Fibroblast of lung (primary cell): ENCODE measurements at regions not wholly inside any gene's neighbourhood (a gene's known extent, or its start where the extent isn't known, plus 50 kb on each side); places are given as distances from the start of the nearest gene placed in this dataset.
A peak's percentile ranks its signal among the peaks of the same experiment; 100 is the strongest.

Experiments used
- DNase-seq, 2 donors: peaks; one replicate each; pipeline versions ENCODE4 v3.0.0 to v3.0.0-alpha.2; 2010; ENCODE audit warnings: low read depth in 2 of 2
- H2AFZ ChIP-seq: 2 replicates; pipeline ENCODE4 v1.5.1; 2012; ENCODE audit warnings: low read length, control low read depth, inconsistent platforms
- H3K27ac ChIP-seq: 2 replicates; pipeline ENCODE4 v1.5.1; 2011; ENCODE audit warnings: low read length, control low read depth; ENCODE audit not compliant: insufficient read depth
- H3K27me3 ChIP-seq: 2 replicates; pipeline ENCODE4 v1.5.1; 2011; ENCODE audit warnings: mild to moderate bottlenecking, low read length; ENCODE audit not compliant: control insufficient read depth, insufficient read depth
- H3K36me3 ChIP-seq: 2 replicates; pipeline ENCODE4 v1.5.1; 2011; ENCODE audit warnings: low read length; ENCODE audit not compliant: control insufficient read depth, insufficient read depth
- H3K4me1 ChIP-seq: 2 replicates; pipeline ENCODE4 v1.5.1; 2011; ENCODE audit warnings: low read length; ENCODE audit not compliant: control insufficient read depth, insufficient read depth; ENCODE audit errors: extremely low read depth
- H3K4me2 ChIP-seq: 2 replicates; pipeline ENCODE4 v1.5.1; 2011; ENCODE audit warnings: low read length, control low read depth; ENCODE audit not compliant: insufficient read depth; ENCODE audit errors: extremely low read depth
- H3K4me3 ChIP-seq, 4 experiments: fragments of 200-600 bp in 1 of 4; sonication (generic) in 1 of 4; replicated peaks in 1 of 4; 2 replicates each; pipeline ENCODE4 v1.5.1; 2011 to 2016; ENCODE audit warnings: low read length in 4 of 4, low read depth in 3 of 4, mild to moderate bottlenecking in 3 of 4, control low read depth in 2 of 4, inconsistent platforms in 1 of 4, mixed read lengths in 1 of 4; ENCODE audit not compliant: insufficient read depth in 1 of 4; ENCODE audit errors: control extremely low read depth in 1 of 4
- H3K79me2 ChIP-seq: 2 replicates; pipeline ENCODE4 v1.5.1; 2012; ENCODE audit warnings: mild to moderate bottlenecking, low read length, inconsistent platforms; ENCODE audit not compliant: control insufficient read depth, insufficient read depth
- H3K9ac ChIP-seq: 2 replicates; pipeline ENCODE4 v1.5.1; 2011; ENCODE audit warnings: mild to moderate bottlenecking, low read length, control low read depth; ENCODE audit not compliant: insufficient read depth
- H3K9me3 ChIP-seq: 2 replicates; pipeline ENCODE4 v1.5.1; 2012; ENCODE audit warnings: low read depth, low read length; ENCODE audit not compliant: control insufficient read depth, insufficient read depth
- H4K20me1 ChIP-seq: 2 replicates; pipeline ENCODE4 v1.5.1; 2011; ENCODE audit warnings: low read length; ENCODE audit not compliant: control insufficient read depth, insufficient read depth; ENCODE audit errors: extremely low read depth
- CTCF ChIP-seq, 2 donors: IDR thresholded peaks in 1 of 2; conservative IDR thresholded peaks in 1 of 2; 1 replicate in 1 of 2; 2 replicates in 1 of 2; pipeline ENCODE4 v1.5.1; 2011 to 2012; ENCODE audit warnings: low read length in 2 of 2, control low read depth in 1 of 2, inconsistent platforms in 1 of 2, low read depth in 1 of 2, mild to moderate bottlenecking in 1 of 2
- EZH2 ChIP-seq: IDR thresholded peaks from 2 replicates; pipeline ENCODE4 v1.5.1; 2012; ENCODE audit warnings: low read length, control low read depth, mild to moderate bottlenecking; ENCODE audit errors: missing control alignments

GRCh38 chr16:85173981-85174751, 61.9 kb upstream of the CIBAR2 start:
- H3K79me2 ChIP-seq, result peaks cover 75% of the 10 kb centered on the region
- peak overlapping the region; percentile 38 for H3K9ac ChIP-seq
- no peaks in the 10 kb centered on the region for H3K27me3 ChIP-seq
- no peaks in the 10 kb centered on the region for H3K9me3 ChIP-seq
- DNase-seq, result peak; percentile 75 to 91
- H4K20me1 ChIP-seq, result no peaks in the 10 kb centered on the region
- H3K36me3 ChIP-seq, result peaks cover 7% of the 10 kb centered on the region
- peak overlapping the region; percentile 92 for H3K4me2 ChIP-seq
- peak overlapping the region; percentile 16 to 88 (median 52) for H3K4me3 ChIP-seq
- H3K27ac ChIP-seq, result peak overlapping the region; percentile 91
- TF ChIP-seq CTCF (conservative IDR thresholded peaks at IDR 0.05 in 1 of 2, IDR thresholded peaks at IDR 0.05 in 1 of 2; ENCODE audit: low read depth in 1 of 2, low read length in 2 of 2), result no peak
- peaks cover 25% of the 10 kb centered on the region for H3K4me1 ChIP-seq
- no peak overlapping the region for H2AFZ ChIP-seq

- peak; percentile 20 to 39 for DNase-seq
- H3K4me2 ChIP-seq, result peak overlapping the region; percentile 92
- H3K9ac ChIP-seq, result no peak overlapping the region
- H3K27ac ChIP-seq, result peak overlapping the region; percentile 91
- peaks cover 79% of the 10 kb centered on the region for H3K79me2 ChIP-seq
- H3K4me1 ChIP-seq, result peaks cover 25% of the 10 kb centered on the region
- H4K20me1 ChIP-seq, result no peaks in the 10 kb centered on the region
- H3K27me3 ChIP-seq, result no peaks in the 10 kb centered on the region
- H3K36me3 ChIP-seq, result peaks cover 7% of the 10 kb centered on the region
- H3K4me3 ChIP-seq, result peak overlapping the region; percentile 16 to 88 (median 52)
- H3K9me3 ChIP-seq, result no peaks in the 10 kb centered on the region
- no peak overlapping the region for H2AFZ ChIP-seq
- no peak for TF ChIP-seq CTCF (conservative IDR thresholded peaks at IDR 0.05 in 1 of 2, IDR thresholded peaks at IDR 0.05 in 1 of 2; ENCODE audit: low read depth in 1 of 2, low read length in 2 of 2)
- no peak for TF ChIP-seq EZH2
Observed at GRCh38 chr16:85174871-85175723, 62.8 kb upstream of the CIBAR2 start.

GRCh38 chr16:85175724-85176233, 63.5 kb upstream of the CIBAR2 start:
- TF ChIP-seq CTCF (conservative IDR thresholded peaks at IDR 0.05 in 1 of 2, IDR thresholded peaks at IDR 0.05 in 1 of 2; ENCODE audit: low read depth in 1 of 2, low read length in 2 of 2) (no peak), EZH2 (no peak)
- Histone ChIP-seq H3K9ac (no peak overlapping the region), H2AFZ (no peak overlapping the region), H3K27me3 (no peaks in the 10 kb centered on the region), H4K20me1 (no peaks in the 10 kb centered on the region), H3K4me2 (no peak overlapping the region), H3K4me1 (peaks cover 22% of the 10 kb centered on the region), H3K79me2 (peaks cover 74% of the 10 kb centered on the region), H3K27ac (no peak overlapping the region), H3K36me3 (peaks cover 7% of the 10 kb centered on the region), H3K4me3 (no peak overlapping the region), H3K9me3 (no peaks in the 10 kb centered on the region)
- DNase-seq, result no peak
